Naive B cell (primary cell): ENCODE measurements at regions not wholly inside any gene's neighbourhood (a gene's known extent, or its start where the extent isn't known, plus 50 kb on each side); places are given as distances from the start of the nearest gene placed in this dataset.
A peak's percentile ranks its signal among the peaks of the same experiment; 100 is the strongest.

Source experiments
- ATAC-seq, 2 donors: fragments of 150-1000 bp; cut with Tn5 transposase; 2 replicates each; pipeline ENCODE4 v1.10.0; 2021; ENCODE audit warnings: low read depth in 2 of 2, mild to moderate bottlenecking in 2 of 2, moderate library complexity in 2 of 2
- DNase-seq: peaks from one replicate; pipeline ENCODE4 v3.0.0; 2022
- H3K27ac Mint-ChIP-seq, 6 donors: one replicate each; pipeline ENCODE4 v1.8.0; 2020 to 2022; ENCODE audit warnings: mild to moderate bottlenecking in 6 of 6, mixed read lengths in 6 of 6, moderate library complexity in 5 of 6, inconsistent platforms in 2 of 6
- H3K27me3 Mint-ChIP-seq, 3 donors: one replicate each; pipeline ENCODE4 v1.8.0; 2021 to 2022; ENCODE audit warnings: mixed read lengths in 3 of 3, mild to moderate bottlenecking in 1 of 3
- H3K36me3 Mint-ChIP-seq, 2 donors: one replicate each; pipeline ENCODE4 v1.8.0; 2020 to 2022; ENCODE audit warnings: mixed read lengths in 2 of 2, inconsistent platforms in 1 of 2, mild to moderate bottlenecking in 1 of 2
- H3K4me1 Mint-ChIP-seq, 3 donors: one replicate each; pipeline ENCODE4 v1.8.0; 2020 to 2022; ENCODE audit warnings: mixed read lengths in 3 of 3, inconsistent platforms in 1 of 3, mild to moderate bottlenecking in 1 of 3, moderate library complexity in 1 of 3
- H3K4me3 Mint-ChIP-seq, 8 donors: one replicate each; pipeline ENCODE4 v1.8.0; 2020 to 2022; ENCODE audit warnings: mild to moderate bottlenecking in 8 of 8, mixed read lengths in 8 of 8, moderate library complexity in 8 of 8, inconsistent platforms in 2 of 8
- H3K9me3 Mint-ChIP-seq, 7 donors: one replicate each; pipeline ENCODE4 v1.8.0; 2020 to 2022; ENCODE audit warnings: mixed read lengths in 7 of 7, mild to moderate bottlenecking in 5 of 7, inconsistent platforms in 2 of 7, moderate library complexity in 1 of 7

- Mint-ChIP-seq H3K27me3 (peaks cover 13 to 28% (median 21%) of the 10 kb centered on the region in 3 donors), H3K4me1 (no peaks in the 10 kb centered on the region), H3K27ac (no peak overlapping the region), H3K4me3 (no peak overlapping the region), H3K9me3 (peaks cover 0 to 9% (median 3%) of the 10 kb centered on the region in 7 donors), H3K36me3 (no peaks in the 10 kb centered on the region)
- DNase-seq, result no peak
- no peak for ATAC-seq
Observed at GRCh38 chr16:79339863-79340262, 260.7 kb downstream of the MAF start.

GRCh38 chr16:79337906-79338305, 262.6 kb downstream of the MAF start:
- no peak for ATAC-seq
- Mint-ChIP-seq H3K27ac (no peak overlapping the region), H3K27me3 (peaks cover 18 to 44% (median 31%) of the 10 kb centered on the region in 3 donors), H3K4me1 (no peaks in the 10 kb centered on the region), H3K4me3 (no peak overlapping the region), H3K36me3 (no peaks in the 10 kb centered on the region), H3K9me3 (peaks cover 0 to 9% (median 3%) of the 10 kb centered on the region in 7 donors)
- DNase-seq, result no peak

GRCh38 chr16:79336437-79337229, 263.9 kb downstream of the MAF start:
- Mint-ChIP-seq H3K27ac (no peak overlapping the region), H3K4me1 (no peaks in the 10 kb centered on the region), H3K9me3 (peaks cover 0 to 9% (median 3%) of the 10 kb centered on the region in 7 donors), H3K36me3 (no peaks in the 10 kb centered on the region), H3K27me3 (peaks cover 21 to 40% (median 31%) of the 10 kb centered on the region in 3 donors), H3K4me3 (no peak overlapping the region)
- no peak for ATAC-seq
- DNase-seq, result no peak

GRCh38 chr16:79334127-79334526, 266.4 kb downstream of the MAF start:
- Mint-ChIP-seq H3K36me3 (no peaks in the 10 kb centered on the region), H3K27me3 (peaks cover 29 to 44% (median 31%) of the 10 kb centered on the region in 3 donors), H3K9me3 (peaks cover 0 to 2% (median 0%) of the 10 kb centered on the region in 7 donors), H3K27ac (no peak overlapping the region), H3K4me1 (peaks cover 0 to under 1% (median 0%) of the 10 kb centered on the region in 3 donors), H3K4me3 (no peak overlapping the region)
- ATAC-seq, result no peak
- DNase-seq, result no peak

- ATAC-seq (no peak), DNase-seq (no peak)
- H3K4me1 Mint-ChIP-seq, result peaks cover 0 to 6% (median 4%) of the 10 kb centered on the region in 3 donors
- H3K27me3 Mint-ChIP-seq, result peaks cover 37 to 64% (median 46%) of the 10 kb centered on the region in 3 donors
- no peak overlapping the region for H3K4me3 Mint-ChIP-seq
- H3K9me3 Mint-ChIP-seq, result no peaks in the 10 kb centered on the region
- no peak overlapping the region for H3K27ac Mint-ChIP-seq
- no peaks in the 10 kb centered on the region for H3K36me3 Mint-ChIP-seq
Observed at GRCh38 chr16:79331066-79331465, 269.5 kb downstream of the MAF start.

DNA sequence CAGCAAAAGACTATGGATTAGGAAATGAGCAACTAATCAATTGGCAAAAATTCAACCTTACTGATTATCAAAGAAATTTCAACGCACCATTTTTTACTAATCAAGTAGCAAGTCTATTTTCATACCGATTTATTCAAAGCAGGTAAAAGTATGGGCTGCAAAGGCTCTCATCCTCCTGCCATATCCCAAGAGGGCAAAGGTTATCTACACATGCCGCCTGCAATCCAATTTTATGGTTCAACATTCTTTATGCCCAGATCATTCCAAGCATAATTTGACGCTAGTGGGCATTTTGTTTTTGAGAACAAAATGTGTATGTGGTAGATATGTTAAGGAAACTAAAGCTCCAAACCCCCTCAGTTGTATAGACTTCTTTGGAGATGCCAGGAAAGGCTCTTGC, 270.6 kb downstream of the MAF start:
- peak overlapping the region in 1 of 8 donors; percentile 9 for H3K4me3 Mint-ChIP-seq
- peaks cover 37 to 73% (median 50%) of the 10 kb centered on the region in 3 donors for H3K27me3 Mint-ChIP-seq
- no peaks in the 10 kb centered on the region for H3K36me3 Mint-ChIP-seq
- no peak for DNase-seq
- no peak for ATAC-seq
- no peak overlapping the region for H3K27ac Mint-ChIP-seq
- H3K9me3 Mint-ChIP-seq, result no peaks in the 10 kb centered on the region
- H3K4me1 Mint-ChIP-seq, result peaks cover 0 to 6% (median 4%) of the 10 kb centered on the region in 3 donors

- H3K36me3 Mint-ChIP-seq, result no peaks in the 10 kb centered on the region
- peaks cover 29 to 73% (median 53%) of the 10 kb centered on the region in 3 donors for H3K27me3 Mint-ChIP-seq
- H3K9me3 Mint-ChIP-seq, result no peaks in the 10 kb centered on the region
- ATAC-seq (no peak), DNase-seq (no peak)
- H3K27ac Mint-ChIP-seq, result peak overlapping the region in 1 of 6 donors; percentile 80
- H3K4me3 Mint-ChIP-seq, result no peak overlapping the region
- H3K4me1 Mint-ChIP-seq, result peaks cover 0 to 6% (median 4%) of the 10 kb centered on the region in 3 donors
Observed at GRCh38 chr16:79329166-79329521, 271.4 kb downstream of the MAF start.

DNA sequence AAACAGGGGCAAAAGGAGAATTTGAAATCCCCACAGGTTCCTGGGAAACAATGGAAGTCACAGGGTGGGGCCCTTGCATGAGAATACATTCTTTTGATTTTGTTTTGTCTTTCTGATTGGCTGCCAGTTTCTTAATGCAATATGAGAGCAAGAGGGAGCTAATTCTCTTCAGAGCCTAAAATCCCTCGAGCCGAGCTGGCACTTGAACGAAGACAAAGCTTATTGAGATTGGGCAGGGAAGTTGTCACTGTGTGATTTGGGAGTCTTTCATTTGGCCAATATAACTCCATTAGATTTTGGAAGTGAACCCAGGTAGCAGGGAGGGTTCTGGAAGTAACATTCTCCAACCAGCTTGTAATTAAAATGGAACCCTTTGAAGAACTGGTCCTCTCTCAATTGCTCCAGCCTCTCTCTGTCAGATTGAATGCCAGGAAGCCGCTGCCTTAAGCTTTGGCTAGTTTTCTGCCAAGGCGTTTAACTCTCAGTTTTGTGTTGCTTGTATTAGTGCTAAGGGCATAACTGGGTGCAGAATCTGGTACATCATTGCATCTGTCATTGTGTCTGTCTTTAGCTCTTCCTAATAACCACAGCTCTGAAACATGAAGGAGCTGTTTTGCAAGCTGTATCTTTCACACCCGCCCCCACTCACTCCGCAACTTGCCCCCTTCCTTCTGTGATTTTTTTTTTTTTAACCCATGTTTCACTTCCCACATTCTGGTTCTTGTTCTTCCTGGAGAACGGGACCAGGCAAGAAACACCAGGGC, 272.0 kb downstream of the MAF start:
- H3K27ac Mint-ChIP-seq, result peak overlapping the region in 1 of 6 donors; percentile 80
- peaks cover 0 to 6% (median 4%) of the 10 kb centered on the region in 3 donors for H3K4me1 Mint-ChIP-seq
- no peak overlapping the region for H3K4me3 Mint-ChIP-seq
- no peak for ATAC-seq
- no peaks in the 10 kb centered on the region for H3K9me3 Mint-ChIP-seq
- H3K27me3 Mint-ChIP-seq, result peaks cover 25 to 72% (median 54%) of the 10 kb centered on the region in 3 donors
- no peak for DNase-seq
- no peaks in the 10 kb centered on the region for H3K36me3 Mint-ChIP-seq

DNA sequence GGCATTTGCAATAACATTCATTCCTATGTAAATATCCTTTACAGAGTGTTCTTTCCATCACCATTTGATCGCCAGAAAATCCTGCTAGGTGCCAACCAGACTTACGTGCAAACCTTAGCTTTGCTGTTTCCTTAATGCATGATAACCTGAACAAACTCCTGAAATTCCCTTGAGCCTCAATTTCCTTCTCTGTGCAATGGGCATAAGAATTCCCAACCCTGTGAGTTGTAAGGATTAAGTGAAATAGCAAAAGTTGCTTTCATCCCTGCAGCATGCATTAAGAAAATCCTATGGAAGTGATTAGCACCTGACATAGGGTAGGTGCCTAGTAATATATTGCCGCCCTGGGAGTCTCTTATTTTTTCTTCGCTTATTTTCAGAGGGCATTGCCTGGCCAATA, 272.7 kb downstream of the MAF start:
- Mint-ChIP-seq H3K9me3 (no peaks in the 10 kb centered on the region), H3K36me3 (no peaks in the 10 kb centered on the region), H3K27me3 (peaks cover 29 to 76% (median 60%) of the 10 kb centered on the region in 3 donors), H3K4me1 (peaks cover 0 to 6% (median 4%) of the 10 kb centered on the region in 3 donors), H3K27ac (no peak overlapping the region), H3K4me3 (no peak overlapping the region)
- ATAC-seq (no peak), DNase-seq (no peak)

GRCh38 chr16:79326549-79326948, 274.0 kb downstream of the MAF start:
- no peak overlapping the region for H3K27ac Mint-ChIP-seq
- H3K4me3 Mint-ChIP-seq, result no peak overlapping the region
- no peaks in the 10 kb centered on the region for H3K9me3 Mint-ChIP-seq
- no peaks in the 10 kb centered on the region for H3K36me3 Mint-ChIP-seq
- DNase-seq (no peak), ATAC-seq (no peak)
- peaks cover 0 to 6% (median 4%) of the 10 kb centered on the region in 3 donors for H3K4me1 Mint-ChIP-seq
- peaks cover 38 to 80% (median 60%) of the 10 kb centered on the region in 3 donors for H3K27me3 Mint-ChIP-seq

- H3K27ac Mint-ChIP-seq, result no peak overlapping the region
- no peak for ATAC-seq
- peaks cover 48 to 82% (median 67%) of the 10 kb centered on the region in 3 donors for H3K27me3 Mint-ChIP-seq
- no peaks in the 10 kb centered on the region for H3K36me3 Mint-ChIP-seq
- no peak overlapping the region for H3K4me3 Mint-ChIP-seq
- H3K4me1 Mint-ChIP-seq, result peaks cover 0 to 6% (median 4%) of the 10 kb centered on the region in 3 donors
- no peaks in the 10 kb centered on the region for H3K9me3 Mint-ChIP-seq
- DNase-seq, result no peak
Observed at GRCh38 chr16:79325226-79325945, 275.2 kb downstream of the MAF start.

GRCh38 chr16:79320956-79321355, 279.6 kb downstream of the MAF start:
- no peaks in the 10 kb centered on the region for H3K36me3 Mint-ChIP-seq
- peaks cover 0 to 6% (median 0%) of the 10 kb centered on the region in 3 donors for H3K4me1 Mint-ChIP-seq
- no peaks in the 10 kb centered on the region for H3K9me3 Mint-ChIP-seq
- no peak for DNase-seq
- ATAC-seq, result no peak
- no peak overlapping the region for H3K4me3 Mint-ChIP-seq
- no peak overlapping the region for H3K27ac Mint-ChIP-seq
- peaks cover 63 to 91% (median 67%) of the 10 kb centered on the region in 3 donors for H3K27me3 Mint-ChIP-seq

DNA sequence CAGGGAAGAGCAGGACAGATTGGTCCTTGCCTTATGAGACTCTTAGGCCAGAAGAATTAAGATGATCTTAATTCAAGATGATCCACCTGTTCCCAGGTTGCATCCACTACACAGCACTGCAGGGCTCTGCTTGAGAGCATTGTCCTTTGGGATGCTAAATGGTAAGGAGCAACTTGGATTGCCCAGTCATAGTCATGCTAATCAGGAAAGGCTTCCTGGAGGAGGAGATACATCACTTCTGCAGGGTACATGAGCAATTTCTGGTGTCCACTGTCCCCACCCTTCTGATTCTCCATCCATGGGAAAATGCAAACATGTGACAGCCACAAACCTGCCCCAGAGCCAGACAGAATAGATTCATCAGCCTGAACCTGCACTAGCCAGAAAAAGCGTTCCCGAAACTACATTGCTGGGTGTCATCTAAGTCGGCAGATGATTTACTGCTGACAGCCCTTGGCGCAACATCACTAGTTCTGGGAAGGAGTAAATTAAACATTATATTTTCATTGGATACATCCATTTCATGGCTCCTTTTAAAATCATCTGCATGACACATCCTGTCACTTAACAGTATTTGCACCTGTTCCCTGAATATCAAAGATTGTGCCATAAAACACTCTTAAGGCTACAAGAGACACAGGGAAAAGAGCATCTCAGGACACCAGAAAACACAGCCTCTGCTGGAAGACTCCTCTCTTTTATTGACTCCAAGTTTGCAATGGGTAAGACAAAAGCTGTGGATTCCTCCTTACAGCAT, 282.2 kb downstream of the MAF start:
- Mint-ChIP-seq H3K4me1 (peaks cover 0 to 6% (median 0%) of the 10 kb centered on the region in 3 donors), H3K27me3 (peaks cover 49 to 80% (median 77%) of the 10 kb centered on the region in 3 donors)
- DNase-seq, result no peak

More for the DNA sequence above, 282.2 kb downstream of the MAF start:
- Mint-ChIP-seq H3K4me3 (no peak overlapping the region), H3K36me3 (no peaks in the 10 kb centered on the region), H3K27ac (no peak overlapping the region), H3K9me3 (no peaks in the 10 kb centered on the region)
- no peak for ATAC-seq
